HG03139 (cell line): ENCODE measurements at regions not wholly inside any gene's neighbourhood (a gene's known extent, or its start where the extent isn't known, plus 50 kb on each side); places are given as distances from the start of the nearest gene placed in this dataset.

Experiments used
- ATAC-seq: cut with Tn5 transposase; IDR thresholded peaks from one replicate; pipeline ENCODE4 v1.9.1; 2021; ENCODE audit not compliant: unreplicated experiment

- ATAC-seq, result no peak
Observed at GRCh38 chr6:164188861-164189260, 774.3 kb downstream of the QKI start.

- no peak for ATAC-seq
Observed at GRCh38 chr6:164185471-164185871, 771.0 kb downstream of the QKI start.

- ATAC-seq, result no peak
Observed at GRCh38 chr6:164184410-164184809, 769.9 kb downstream of the QKI start.

GRCh38 chr6:164183556-164184123 lies 769.1 kb downstream of the QKI start:
- ATAC-seq, result no peak

GRCh38 chr6:164178679-164179332 lies 764.3 kb downstream of the QKI start:
- no peak for ATAC-seq

- ATAC-seq, result no peak
Observed at GRCh38 chr6:164169355-164169754, 754.8 kb downstream of the QKI start.

- no peak for ATAC-seq
Observed at GRCh38 chr6:164168595-164168994, 754.1 kb downstream of the QKI start.

- ATAC-seq, result no peak
Observed at GRCh38 chr6:164167873-164168405, 753.4 kb downstream of the QKI start.

- no peak for ATAC-seq
Observed at GRCh38 chr6:164166996-164167395, 752.5 kb downstream of the QKI start.

GRCh38 chr6:164166515-164166914 lies 752.0 kb downstream of the QKI start:
- ATAC-seq, result no peak

GRCh38 chr6:164164876-164165275 lies 750.4 kb downstream of the QKI start:
- ATAC-seq, result no peak

- no peak for ATAC-seq
Observed at GRCh38 chr6:164163239-164163638, 748.7 kb downstream of the QKI start.

GRCh38 chr6:164159061-164159460 lies 744.5 kb downstream of the QKI start:
- ATAC-seq, result no peak

GRCh38 chr6:164154588-164154987 lies 740.1 kb downstream of the QKI start:
- ATAC-seq, result no peak

GRCh38 chr6:164152611-164153010 lies 738.1 kb downstream of the QKI start:
- no peak for ATAC-seq

- no peak for ATAC-seq
Observed at GRCh38 chr6:164151161-164152120, 736.9 kb downstream of the QKI start.

GRCh38 chr6:164150232-164150631 lies 735.7 kb downstream of the QKI start:
- ATAC-seq, result no peak

GRCh38 chr6:164148788-164149187 lies 734.3 kb downstream of the QKI start:
- ATAC-seq, result no peak

- no peak for ATAC-seq
Observed at GRCh38 chr6:164144316-164144715, 729.8 kb downstream of the QKI start.

GRCh38 chr6:164142322-164142721 lies 727.8 kb downstream of the QKI start:
- ATAC-seq, result no peak

- ATAC-seq, result no peak
Observed at GRCh38 chr6:164135511-164136132, 721.1 kb downstream of the QKI start.
